ENCODE measurements at regions not wholly inside any gene's neighbourhood (a gene's known extent, or its start where the extent isn't known, plus 50 kb on each side); places are given as distances from the start of the nearest gene placed in this dataset.

DNA sequence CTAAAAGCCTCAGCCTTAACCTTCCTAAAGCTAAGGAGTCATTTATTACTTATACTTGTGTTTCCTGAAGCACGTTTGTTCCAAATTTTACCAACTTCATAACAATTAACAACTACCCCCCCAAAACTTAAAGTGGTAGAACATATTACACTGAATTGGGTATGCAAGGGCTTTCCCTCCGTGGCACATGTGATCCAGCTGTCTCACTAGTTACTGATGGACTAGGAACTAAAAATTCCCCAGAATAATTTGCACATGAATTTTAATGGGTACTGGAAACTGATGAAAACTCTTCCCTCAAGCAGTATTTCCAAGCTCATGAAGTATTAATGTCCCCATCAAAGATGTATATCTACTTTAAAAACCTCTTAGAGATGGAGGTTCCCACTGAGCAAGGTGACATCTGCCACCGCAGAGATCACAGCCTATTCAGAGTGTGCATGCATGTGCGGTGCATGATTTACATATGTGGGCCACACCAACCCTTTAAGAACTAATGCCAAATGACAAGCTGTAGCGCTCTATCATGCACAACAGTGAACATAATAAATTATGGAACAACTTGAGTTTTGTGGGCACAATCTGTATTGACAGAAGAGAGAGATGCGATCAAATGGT is 139.9 kb upstream of the ADCY1 start:
- TF ChIP-seq, protein P1, sequence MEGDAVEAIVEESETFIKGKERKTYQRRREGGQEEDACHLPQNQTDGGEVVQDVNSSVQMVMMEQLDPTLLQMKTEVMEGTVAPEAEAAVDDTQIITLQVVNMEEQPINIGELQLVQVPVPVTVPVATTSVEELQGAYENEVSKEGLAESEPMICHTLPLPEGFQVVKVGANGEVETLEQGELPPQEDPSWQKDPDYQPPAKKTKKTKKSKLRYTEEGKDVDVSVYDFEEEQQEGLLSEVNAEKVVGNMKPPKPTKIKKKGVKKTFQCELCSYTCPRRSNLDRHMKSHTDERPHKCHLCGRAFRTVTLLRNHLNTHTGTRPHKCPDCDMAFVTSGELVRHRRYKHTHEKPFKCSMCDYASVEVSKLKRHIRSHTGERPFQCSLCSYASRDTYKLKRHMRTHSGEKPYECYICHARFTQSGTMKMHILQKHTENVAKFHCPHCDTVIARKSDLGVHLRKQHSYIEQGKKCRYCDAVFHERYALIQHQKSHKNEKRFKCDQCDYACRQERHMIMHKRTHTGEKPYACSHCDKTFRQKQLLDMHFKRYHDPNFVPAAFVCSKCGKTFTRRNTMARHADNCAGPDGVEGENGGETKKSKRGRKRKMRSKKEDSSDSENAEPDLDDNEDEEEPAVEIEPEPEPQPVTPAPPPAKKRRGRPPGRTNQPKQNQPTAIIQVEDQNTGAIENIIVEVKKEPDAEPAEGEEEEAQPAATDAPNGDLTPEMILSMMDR (IDR thresholded peaks at IDR 0.05 in 2 of 3, conservative IDR thresholded peaks at IDR 0.05 in 1 of 3; ENCODE audit: control insufficient read depth in 2 of 3, extremely low read depth in 1 of 3, insufficient read depth in 1 of 3, low read depth in 3 of 3, low read length in 3 of 3): no peak
- TF ChIP-seq CREM (IDR thresholded peaks at IDR 0.05; ENCODE audit: low read depth) (no peak), POLR2A (IDR thresholded peaks at IDR 0.05; ENCODE audit: low read depth, low read length) (no peak), RFX5 (IDR thresholded peaks at IDR 0.05; ENCODE audit: low read depth, low read length) (no peak), EGR1 (IDR thresholded peaks at IDR 0.05; ENCODE audit: borderline replicate concordance in 1 of 2, low read depth in 2 of 2, low read length in 2 of 2) (no peak), JUND (IDR thresholded peaks at IDR 0.05; ENCODE audit: low read depth, low read length) (no peak), TAF1 (IDR thresholded peaks at IDR 0.05; ENCODE audit: borderline replicate concordance, low read depth, low read length) (no peak)
- TF ChIP-seq, protein P2, sequence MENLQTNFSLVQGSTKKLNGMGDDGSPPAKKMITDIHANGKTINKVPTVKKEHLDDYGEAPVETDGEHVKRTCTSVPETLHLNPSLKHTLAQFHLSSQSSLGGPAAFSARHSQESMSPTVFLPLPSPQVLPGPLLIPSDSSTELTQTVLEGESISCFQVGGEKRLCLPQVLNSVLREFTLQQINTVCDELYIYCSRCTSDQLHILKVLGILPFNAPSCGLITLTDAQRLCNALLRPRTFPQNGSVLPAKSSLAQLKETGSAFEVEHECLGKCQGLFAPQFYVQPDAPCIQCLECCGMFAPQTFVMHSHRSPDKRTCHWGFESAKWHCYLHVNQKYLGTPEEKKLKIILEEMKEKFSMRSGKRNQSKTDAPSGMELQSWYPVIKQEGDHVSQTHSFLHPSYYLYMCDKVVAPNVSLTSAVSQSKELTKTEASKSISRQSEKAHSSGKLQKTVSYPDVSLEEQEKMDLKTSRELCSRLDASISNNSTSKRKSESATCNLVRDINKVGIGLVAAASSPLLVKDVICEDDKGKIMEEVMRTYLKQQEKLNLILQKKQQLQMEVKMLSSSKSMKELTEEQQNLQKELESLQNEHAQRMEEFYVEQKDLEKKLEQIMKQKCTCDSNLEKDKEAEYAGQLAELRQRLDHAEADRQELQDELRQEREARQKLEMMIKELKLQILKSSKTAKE (IDR thresholded peaks at IDR 0.05; ENCODE audit: low read depth, poor library complexity, severe bottlenecking): no peak
- TF ChIP-seq, protein P3, sequence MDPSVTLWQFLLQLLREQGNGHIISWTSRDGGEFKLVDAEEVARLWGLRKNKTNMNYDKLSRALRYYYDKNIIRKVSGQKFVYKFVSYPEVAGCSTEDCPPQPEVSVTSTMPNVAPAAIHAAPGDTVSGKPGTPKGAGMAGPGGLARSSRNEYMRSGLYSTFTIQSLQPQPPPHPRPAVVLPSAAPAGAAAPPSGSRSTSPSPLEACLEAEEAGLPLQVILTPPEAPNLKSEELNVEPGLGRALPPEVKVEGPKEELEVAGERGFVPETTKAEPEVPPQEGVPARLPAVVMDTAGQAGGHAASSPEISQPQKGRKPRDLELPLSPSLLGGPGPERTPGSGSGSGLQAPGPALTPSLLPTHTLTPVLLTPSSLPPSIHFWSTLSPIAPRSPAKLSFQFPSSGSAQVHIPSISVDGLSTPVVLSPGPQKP (IDR thresholded peaks at IDR 0.05; ENCODE audit: low read depth, low read length): no peak
- TF ChIP-seq, protein P4, sequence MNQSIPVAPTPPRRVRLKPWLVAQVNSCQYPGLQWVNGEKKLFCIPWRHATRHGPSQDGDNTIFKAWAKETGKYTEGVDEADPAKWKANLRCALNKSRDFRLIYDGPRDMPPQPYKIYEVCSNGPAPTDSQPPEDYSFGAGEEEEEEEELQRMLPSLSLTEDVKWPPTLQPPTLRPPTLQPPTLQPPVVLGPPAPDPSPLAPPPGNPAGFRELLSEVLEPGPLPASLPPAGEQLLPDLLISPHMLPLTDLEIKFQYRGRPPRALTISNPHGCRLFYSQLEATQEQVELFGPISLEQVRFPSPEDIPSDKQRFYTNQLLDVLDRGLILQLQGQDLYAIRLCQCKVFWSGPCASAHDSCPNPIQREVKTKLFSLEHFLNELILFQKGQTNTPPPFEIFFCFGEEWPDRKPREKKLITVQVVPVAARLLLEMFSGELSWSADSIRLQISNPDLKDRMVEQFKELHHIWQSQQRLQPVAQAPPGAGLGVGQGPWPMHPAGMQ (IDR thresholded peaks at IDR 0.05; ENCODE audit: borderline replicate concordance): no peak

Measured in GM12878 (cell line).